ENCODE measurements at regions not wholly inside any gene's neighbourhood (a gene's known extent, or its start where the extent isn't known, plus 50 kb on each side); places are given as distances from the start of the nearest gene placed in this dataset.
"Not testable (repeated sequence)": the region's sequence is repeated elsewhere in the genome, so short reads cannot be mapped to it uniquely, and the experiment has no call there.

GRCh38 chr12:89765959-89766824 is 57.6 kb upstream of the ATP2B1 start:
- no peak for ATAC-seq
- TF ChIP-seq CTCF (IDR thresholded peaks at IDR 0.05): no peak
- intact Hi-C loops (cut with DNase I): no loop called here

GRCh38 chr12:89764164-89764563 is 55.5 kb upstream of the ATP2B1 start:
- H3K4me1 ChIP-seq; H3K4me3 ChIP-seq; ATAC-seq; H3K9me3 ChIP-seq; H3K27me3 ChIP-seq (ENCODE audit: low read depth); H3K36me3 ChIP-seq; DNase-seq; intact Hi-C loops (cut with DNase I); H3K27ac ChIP-seq: not testable (repeated sequence)

More at GRCh38 chr12:89765959-89766824, 57.6 kb upstream of the ATP2B1 start:
- Histone ChIP-seq H3K4me1 (no peaks in the 10 kb centered on the region), H3K27me3 (ENCODE audit: low read depth) (no peaks in the 10 kb centered on the region), H3K27ac (no peak overlapping the region), H3K4me3 (no peak overlapping the region), H3K36me3 (no peaks in the 10 kb centered on the region), H3K9me3 (no peaks in the 10 kb centered on the region)
- DNase-seq: no peak

- Histone ChIP-seq H3K4me1 (no peaks in the 10 kb centered on the region), H3K9me3 (no peaks in the 10 kb centered on the region), H3K36me3 (no peaks in the 10 kb centered on the region), H3K4me3 (no peak overlapping the region), H3K27me3 (ENCODE audit: low read depth) (no peaks in the 10 kb centered on the region), H3K27ac (no peak overlapping the region)
- DNase-seq (no peak), ATAC-seq (peak; percentile 43 to 55)
- intact Hi-C loops (cut with DNase I): no loop called here
- TF ChIP-seq CTCF (IDR thresholded peaks at IDR 0.05): no peak
Measured at GRCh38 chr12:89762498-89763170, 54.0 kb upstream of the ATP2B1 start.

- ATAC-seq (peak in 1 of 2 donors; percentile 32), DNase-seq (no peak)
- intact Hi-C loops (cut with DNase I): no loop called here
- no peak overlapping the region for H3K4me3 ChIP-seq
- no peaks in the 10 kb centered on the region for H3K9me3 ChIP-seq
- H3K36me3 ChIP-seq: no peaks in the 10 kb centered on the region
- H3K27ac ChIP-seq: no peak overlapping the region
- no peaks in the 10 kb centered on the region for H3K27me3 ChIP-seq (ENCODE audit: low read depth)
- TF ChIP-seq CTCF (IDR thresholded peaks at IDR 0.05): no peak
- peaks cover 8% of the 10 kb centered on the region for H3K4me1 ChIP-seq
Measured at GRCh38 chr12:89760783-89761182, 52.1 kb upstream of the ATP2B1 start.
